Neutrophil (primary cell): ENCODE measurements at regions not wholly inside any gene's neighbourhood (a gene's known extent, or its start where the extent isn't known, plus 50 kb on each side); places are given as distances from the start of the nearest gene placed in this dataset.

ENCODE experiments used
- H3K27ac ChIP-seq: fragments of 200-600 bp; sonication (generic); 2 replicates; pipeline ENCODE4 v1.5.1; 2016; ENCODE audit warnings: mild to moderate bottlenecking, moderate library complexity
- H3K27me3 ChIP-seq: fragments of 200-600 bp; sonication (generic); 2 replicates; pipeline ENCODE4 v1.6.0; 2016; ENCODE audit warnings: mild to moderate bottlenecking
- H3K36me3 ChIP-seq: fragments of 200-600 bp; sonication (generic); 2 replicates; pipeline ENCODE4 v1.5.1; 2017
- H3K4me1 ChIP-seq, 2 experiments: fragments of 200-600 bp in 1 of 2; sonication (generic) in 1 of 2; 1 replicate in 1 of 2; 2 replicates in 1 of 2; pipeline versions ENCODE4 v1.5.1 to v1.6.1; 2013 to 2016; ENCODE audit warnings: low read depth in 1 of 2, low read length in 1 of 2, mild to moderate bottlenecking in 1 of 2, moderate library complexity in 1 of 2; ENCODE audit not compliant: control insufficient read depth in 1 of 2, insufficient read depth in 1 of 2
- H3K4me3 ChIP-seq, 2 experiments: fragments of 200-600 bp in 1 of 2; sonication (generic) in 1 of 2; 1 replicate in 1 of 2; 2 replicates in 1 of 2; pipeline ENCODE4 v1.5.1; 2013 to 2016; ENCODE audit warnings: low read depth in 1 of 2, low read length in 1 of 2, mild to moderate bottlenecking in 1 of 2, moderate library complexity in 1 of 2
- H3K9me3 ChIP-seq: fragments of 200-600 bp; sonication (generic); 2 replicates; pipeline ENCODE4 v1.5.1; 2016
- CTCF ChIP-seq: fragments of 200-600 bp; sonication (generic); IDR thresholded peaks from 2 replicates; pipeline ENCODE4 v1.5.1; 2016; ENCODE audit warnings: antibody characterized with exemption

GRCh38 chr18:10047237-10047636, 133.4 kb downstream of the VAPA start:
- no peaks in the 10 kb centered on the region for H3K36me3 ChIP-seq
- no peaks in the 10 kb centered on the region for H3K4me1 ChIP-seq
- H3K27ac ChIP-seq: no peak overlapping the region
- no peak overlapping the region for H3K4me3 ChIP-seq
- no peaks in the 10 kb centered on the region for H3K27me3 ChIP-seq
- H3K9me3 ChIP-seq: no peaks in the 10 kb centered on the region
- TF ChIP-seq CTCF: no peak

- no peak for TF ChIP-seq CTCF
- Histone ChIP-seq H3K27me3 (no peaks in the 10 kb centered on the region), H3K9me3 (no peaks in the 10 kb centered on the region), H3K4me3 (no peak overlapping the region), H3K36me3 (no peaks in the 10 kb centered on the region), H3K27ac (no peak overlapping the region), H3K4me1 (no peaks in the 10 kb centered on the region)
These were observed 135.9 kb downstream of the VAPA start for GRCh38 chr18:10049747-10050146.

- no peak overlapping the region for H3K27ac ChIP-seq
- no peaks in the 10 kb centered on the region for H3K36me3 ChIP-seq
- no peaks in the 10 kb centered on the region for H3K27me3 ChIP-seq
- H3K9me3 ChIP-seq: no peaks in the 10 kb centered on the region
- H3K4me1 ChIP-seq: peaks cover 4% of the 10 kb centered on the region in 2 experiments
- TF ChIP-seq CTCF: no peak
- no peak overlapping the region for H3K4me3 ChIP-seq
These were observed 137.1 kb downstream of the VAPA start for GRCh38 chr18:10050956-10051355.

- no peaks in the 10 kb centered on the region for H3K36me3 ChIP-seq
- no peak overlapping the region for H3K4me3 ChIP-seq
- H3K9me3 ChIP-seq: no peaks in the 10 kb centered on the region
- peaks cover 4% of the 10 kb centered on the region in 2 experiments for H3K4me1 ChIP-seq
- H3K27me3 ChIP-seq: no peaks in the 10 kb centered on the region
- no peak overlapping the region for H3K27ac ChIP-seq
- TF ChIP-seq CTCF: no peak
These were observed 138.2 kb downstream of the VAPA start for GRCh38 chr18:10051877-10052631.

- TF ChIP-seq CTCF: no peak
- H3K4me1 ChIP-seq: peaks cover 4% of the 10 kb centered on the region in 2 experiments
- H3K27me3 ChIP-seq: no peaks in the 10 kb centered on the region
These were observed 139.1 kb downstream of the VAPA start for GRCh38 chr18:10052871-10053270.

More at GRCh38 chr18:10052871-10053270, 139.1 kb downstream of the VAPA start:
- H3K36me3 ChIP-seq: no peaks in the 10 kb centered on the region
- no peaks in the 10 kb centered on the region for H3K9me3 ChIP-seq
- H3K4me3 ChIP-seq: no peak overlapping the region
- H3K27ac ChIP-seq: no peak overlapping the region
